ENCODE measurements at regions not wholly inside any gene's neighbourhood (a gene's known extent, or its start where the extent isn't known, plus 50 kb on each side); places are given as distances from the start of the nearest gene placed in this dataset.

- no peak for TF ChIP-seq CTCF (IDR thresholded peaks at IDR 0.05; ENCODE audit: low read length)
- no peak for TF ChIP-seq EZH2 (IDR thresholded peaks at IDR 0.05; ENCODE audit: borderline replicate concordance, low read length)
Observed at GRCh38 chr12:97038834-97039233, 131.8 kb downstream of the NEDD1 start.
